PC-3 (cell line): ENCODE measurements at regions not wholly inside any gene's neighbourhood (a gene's known extent, or its start where the extent isn't known, plus 50 kb on each side); places are given as distances from the start of the nearest gene placed in this dataset.

ENCODE experiments used
- ATAC-seq: fragments of 200-7000 bp; cut with Tn5 transposase; 2 replicates; pipeline ENCODE4 v1.9.1; 2020; ENCODE audit warnings: mild to moderate bottlenecking, moderate library complexity
- BruUV-seq: library from RNA; stranded (reverse); fragments of 400-500 nt; replicated peaks from 2 replicates; lab custom pipeline; 2021; lab: Mats Ljungman, UMichigan
- CTCF ChIA-PET: fragments of 300-600 bp; sonication (Branson Sonifier 250); formaldehyde crosslinking; loops from one replicate; lab custom pipeline; 2022; ENCODE audit warnings: antibody characterized with exemption; lab: Charles Lee
- POLR2A ChIA-PET: fragments of 300-600 bp; sonication (Branson Sonifier 250); formaldehyde crosslinking; loops from one replicate; lab custom pipeline; 2022; ENCODE audit warnings: antibody characterized with exemption; ENCODE audit not compliant: unreplicated experiment; lab: Charles Lee
- DNase-seq: peaks from one replicate; pipeline ENCODE4 v3.0.0-alpha.2; 2015
- H2AFZ ChIP-seq: fragments of 300-600 bp; sonication (generic); 2 replicates; pipeline ENCODE4 v1.6.0; 2016; ENCODE audit warnings: antibody characterized with exemption, low read length
- H3F3A ChIP-seq: fragments of 300-600 bp; sonication (generic); one replicate; pipeline ENCODE4 v1.6.0; 2017; ENCODE audit warnings: antibody characterized with exemption, low read length, control low read depth, mild to moderate bottlenecking; ENCODE audit not compliant: unreplicated experiment
- H3K27ac ChIP-seq: fragments of 300-600 bp; sonication (generic); 2 replicates; pipeline ENCODE4 v1.5.1; 2016; ENCODE audit warnings: mild to moderate bottlenecking, low read length
- H3K27me3 ChIP-seq: fragments of 300-600 bp; sonication (generic); 2 replicates; pipeline ENCODE4 v1.6.1; 2016; ENCODE audit warnings: low read length, mixed read lengths
- H3K36me3 ChIP-seq: fragments of 300-600 bp; sonication (generic); 2 replicates; pipeline ENCODE4 v1.6.1; 2016; ENCODE audit warnings: low read depth, mixed run types, low read length, mixed read lengths
- H3K4me1 ChIP-seq: fragments of 300-600 bp; sonication (generic); 2 replicates; pipeline ENCODE4 v1.5.1; 2016; ENCODE audit warnings: low read length; ENCODE audit not compliant: insufficient read depth
- H3K4me2 ChIP-seq: fragments of 300-600 bp; sonication (generic); 2 replicates; pipeline ENCODE4 v1.6.0; 2016; ENCODE audit warnings: low read length
- H3K4me3 ChIP-seq: fragments of 300-600 bp; sonication (generic); 2 replicates; pipeline ENCODE4 v1.5.1; 2016; ENCODE audit warnings: mild to moderate bottlenecking, low read length, mixed read lengths
- H3K79me2 ChIP-seq: fragments of 300-600 bp; sonication (generic); 2 replicates; pipeline ENCODE4 v1.6.1; 2017; ENCODE audit warnings: low read length, mixed read lengths
- H3K9ac ChIP-seq: fragments of 300-600 bp; sonication (generic); 2 replicates; pipeline ENCODE4 v1.6.0; 2016; ENCODE audit warnings: mild to moderate bottlenecking, low read length
- H3K9me2 ChIP-seq: fragments of 300-600 bp; sonication (generic); replicated peaks from 2 replicates; pipeline ENCODE4 v1.6.1; 2016; ENCODE audit warnings: mixed run types, low read length, mixed read lengths
- H3K9me3 ChIP-seq: fragments of 300-600 bp; sonication (generic); 2 replicates; pipeline ENCODE4 v1.6.1; 2016; ENCODE audit warnings: low read length, mixed read lengths
- H4K20me1 ChIP-seq: fragments of 300-600 bp; sonication (generic); 2 replicates; pipeline ENCODE4 v1.6.1; 2016; ENCODE audit warnings: low read length, mixed read lengths
- EZH2 ChIP-seq: fragments of 300-600 bp; sonication (generic); IDR thresholded peaks from one replicate; pipeline ENCODE4 v1.6.1; 2017; ENCODE audit warnings: antibody characterized with exemption, mild to moderate bottlenecking, low read length; ENCODE audit not compliant: unreplicated experiment
- EZH2phosphoT487 ChIP-seq: fragments of 300-600 bp; sonication (generic); IDR thresholded peaks from 2 replicates; pipeline ENCODE4 v1.6.1; 2018; ENCODE audit warnings: mild to moderate bottlenecking, antibody characterized with exemption, low read length, borderline replicate concordance
- intact Hi-C: fragments of 100-400 bp; cut with micrococcal nuclease; formaldehyde crosslinking; loops from 2 replicates; pipeline ENCODE4 v1.9.0; 2023
- TF ChIP-seq, protein P1 (sequence below): fragments of 300-600 bp; sonication (generic); conservative IDR thresholded peaks from 2 replicates; pipeline ENCODE4 v1.5.1; 2017; ENCODE audit warnings: antibody characterized with exemption, low read depth, mild to moderate bottlenecking, low read length

DNA sequence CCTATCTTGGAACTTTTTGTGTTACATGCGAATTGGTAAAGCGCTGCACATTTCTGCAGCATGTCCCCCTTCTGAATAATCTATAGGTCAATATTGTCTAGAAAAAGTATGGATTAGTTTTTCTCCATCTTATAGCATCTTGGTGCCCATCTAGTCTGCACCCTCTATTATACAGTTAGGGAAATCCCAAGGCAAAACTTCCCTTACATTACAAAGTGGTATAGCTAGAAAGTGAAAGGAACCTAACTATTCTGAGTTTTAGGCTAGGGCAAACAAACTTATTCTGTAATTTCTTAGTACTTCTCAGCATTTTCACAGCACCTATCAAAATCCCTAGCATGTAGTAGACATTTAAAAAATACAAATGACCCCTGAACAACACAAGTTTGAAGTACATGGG lies 133.5 kb upstream of the CCDC28A start:
- POLR2A ChIA-PET, result no interaction called here
- H3K9ac ChIP-seq, result no peak overlapping the region
- H3K36me3 ChIP-seq, result no peaks in the 10 kb centered on the region
- H4K20me1 ChIP-seq, result no peaks in the 10 kb centered on the region
- TF ChIP-seq, protein P1, sequence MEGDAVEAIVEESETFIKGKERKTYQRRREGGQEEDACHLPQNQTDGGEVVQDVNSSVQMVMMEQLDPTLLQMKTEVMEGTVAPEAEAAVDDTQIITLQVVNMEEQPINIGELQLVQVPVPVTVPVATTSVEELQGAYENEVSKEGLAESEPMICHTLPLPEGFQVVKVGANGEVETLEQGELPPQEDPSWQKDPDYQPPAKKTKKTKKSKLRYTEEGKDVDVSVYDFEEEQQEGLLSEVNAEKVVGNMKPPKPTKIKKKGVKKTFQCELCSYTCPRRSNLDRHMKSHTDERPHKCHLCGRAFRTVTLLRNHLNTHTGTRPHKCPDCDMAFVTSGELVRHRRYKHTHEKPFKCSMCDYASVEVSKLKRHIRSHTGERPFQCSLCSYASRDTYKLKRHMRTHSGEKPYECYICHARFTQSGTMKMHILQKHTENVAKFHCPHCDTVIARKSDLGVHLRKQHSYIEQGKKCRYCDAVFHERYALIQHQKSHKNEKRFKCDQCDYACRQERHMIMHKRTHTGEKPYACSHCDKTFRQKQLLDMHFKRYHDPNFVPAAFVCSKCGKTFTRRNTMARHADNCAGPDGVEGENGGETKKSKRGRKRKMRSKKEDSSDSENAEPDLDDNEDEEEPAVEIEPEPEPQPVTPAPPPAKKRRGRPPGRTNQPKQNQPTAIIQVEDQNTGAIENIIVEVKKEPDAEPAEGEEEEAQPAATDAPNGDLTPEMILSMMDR, result no peak
- TF ChIP-seq EZH2phosphoT487 (no peak), EZH2 (no peak)
- no peak overlapping the region for H3K27ac ChIP-seq
- ATAC-seq (no peak), DNase-seq (no peak)
- no peaks in the 10 kb centered on the region for H3F3A ChIP-seq
- no peak overlapping the region for H3K4me2 ChIP-seq
- no peaks in the 10 kb centered on the region for H3K79me2 ChIP-seq
- H3K4me1 ChIP-seq, result no peaks in the 10 kb centered on the region
- intact Hi-C loops, result no loop called here
- CTCF ChIA-PET, result no interaction called here
- H3K9me2 ChIP-seq, result no peaks in the 10 kb centered on the region
- no peak overlapping the region for H2AFZ ChIP-seq
- no TSS peak for BruUV-seq
- H3K9me3 ChIP-seq, result no peaks in the 10 kb centered on the region
- no peaks in the 10 kb centered on the region for H3K27me3 ChIP-seq
- H3K4me3 ChIP-seq, result no peak overlapping the region

DNA sequence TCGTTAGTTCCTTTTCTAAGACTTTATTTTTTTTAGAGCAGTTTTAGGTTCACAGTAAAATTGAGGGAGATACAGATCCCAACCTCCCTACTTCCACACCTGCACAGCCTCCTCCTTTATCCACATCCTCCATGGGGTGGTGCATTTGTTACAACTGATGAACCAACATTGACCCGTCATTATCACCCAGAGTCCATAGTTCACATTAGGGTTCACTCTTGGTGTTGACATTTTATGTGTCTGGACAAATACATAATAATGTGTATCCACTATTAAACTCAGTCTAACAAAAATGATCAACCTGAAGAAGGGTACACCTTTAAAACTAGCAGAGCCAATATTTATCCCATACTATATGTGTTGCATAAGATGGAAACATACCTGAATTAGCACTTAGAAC lies 130.4 kb upstream of the CCDC28A start:
- no peaks in the 10 kb centered on the region for H4K20me1 ChIP-seq
- H3K4me3 ChIP-seq, result no peak overlapping the region
- no peaks in the 10 kb centered on the region for H3F3A ChIP-seq
- no peaks in the 10 kb centered on the region for H3K79me2 ChIP-seq
- no peaks in the 10 kb centered on the region for H3K4me1 ChIP-seq
- H3K9me3 ChIP-seq, result no peaks in the 10 kb centered on the region
- H3K27ac ChIP-seq, result no peak overlapping the region
- H3K9me2 ChIP-seq, result no peaks in the 10 kb centered on the region
- intact Hi-C loops, result no loop called here
- H2AFZ ChIP-seq, result no peak overlapping the region
- H3K9ac ChIP-seq, result no peak overlapping the region
- H3K4me2 ChIP-seq, result no peak overlapping the region
- no peaks in the 10 kb centered on the region for H3K36me3 ChIP-seq
- H3K27me3 ChIP-seq, result no peaks in the 10 kb centered on the region
- ChIA-PET CTCF (no interaction called here), POLR2A (no interaction called here)
- DNase-seq, result no peak
- ATAC-seq, result no peak
- TF ChIP-seq, protein P1, result no peak
- TF ChIP-seq EZH2 (no peak), EZH2phosphoT487 (no peak)
- BruUV-seq, result no TSS peak

DNA sequence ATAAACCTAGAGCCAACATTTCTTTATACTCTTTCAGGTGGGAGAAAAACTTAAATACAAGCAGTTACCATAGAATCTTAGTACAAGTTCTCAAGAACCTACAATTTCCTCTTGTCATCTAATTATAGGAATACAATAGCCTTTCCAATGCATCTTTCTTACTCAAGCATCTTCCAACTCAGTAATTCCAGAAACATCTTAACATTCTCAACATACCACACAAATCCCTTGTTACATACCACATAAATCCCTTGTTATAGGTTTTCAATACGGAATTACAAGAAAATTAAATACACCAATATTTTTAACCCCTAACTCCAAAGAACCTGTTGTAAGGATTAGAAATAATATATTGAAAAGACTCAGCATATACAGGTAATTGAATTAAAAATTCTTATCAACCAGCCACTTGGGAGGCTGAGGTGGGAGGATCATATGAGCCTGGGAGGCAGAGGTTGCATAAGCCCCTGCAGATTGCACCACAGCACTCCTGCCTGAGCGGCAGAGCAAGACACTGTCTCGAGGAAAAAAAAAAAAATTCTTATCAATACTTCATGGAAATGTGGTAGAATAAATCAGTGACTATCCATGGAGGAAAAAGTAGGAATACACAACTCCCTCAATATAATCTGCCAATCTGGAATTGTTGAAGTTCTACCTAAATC lies 127.5 kb upstream of the CCDC28A start:
- H3K4me3 ChIP-seq, result no peak overlapping the region
- H2AFZ ChIP-seq, result no peak overlapping the region
- H4K20me1 ChIP-seq, result no peaks in the 10 kb centered on the region
- ATAC-seq (no peak), DNase-seq (no peak)
- H3K79me2 ChIP-seq, result no peaks in the 10 kb centered on the region
- ChIA-PET POLR2A (no interaction called here), CTCF (no interaction called here)
- no peaks in the 10 kb centered on the region for H3K36me3 ChIP-seq
- no peak for TF ChIP-seq EZH2
- no peak for TF ChIP-seq EZH2phosphoT487
- TF ChIP-seq, protein P1, result no peak
- intact Hi-C loops, result no loop called here
- no peaks in the 10 kb centered on the region for H3F3A ChIP-seq
- H3K4me1 ChIP-seq, result no peaks in the 10 kb centered on the region
- H3K9me2 ChIP-seq, result no peaks in the 10 kb centered on the region
- H3K9ac ChIP-seq, result no peak overlapping the region
- H3K27ac ChIP-seq, result no peak overlapping the region
- no TSS peak for BruUV-seq
- H3K9me3 ChIP-seq, result no peaks in the 10 kb centered on the region
- no peaks in the 10 kb centered on the region for H3K27me3 ChIP-seq
- H3K4me2 ChIP-seq, result no peak overlapping the region
